SK-N-SH (cell line): ENCODE measurements at regions not wholly inside any gene's neighbourhood (a gene's known extent, or its start where the extent isn't known, plus 50 kb on each side); places are given as distances from the start of the nearest gene placed in this dataset.

Experiments used
- CTCF ChIA-PET: fragments of 300-600, 350-600 bp; formaldehyde crosslinking; extraction: SDS; loops from one replicate; lab custom pipeline; 2021; lab: Yijun Ruan, JAX
- POLR2A ChIA-PET: fragments of 350-600 bp; sonication (Branson Sonifier 250); formaldehyde crosslinking; extraction: SDS; loops from one replicate; lab custom pipeline; 2020; ENCODE audit warnings: antibody characterized with exemption, inconsistent platforms; lab: Yijun Ruan, JAX
- DNase-seq: peaks from one replicate; pipeline ENCODE4 v3.0.0; 2012
- H2AFZ ChIP-seq: fragments of 200-600 bp; sonication (generic); 2 replicates; pipeline ENCODE4 v1.8.1; 2016; ENCODE audit warnings: antibody characterized with exemption, mild to moderate bottlenecking, low read depth
- H3F3A ChIP-seq: fragments of 200-600 bp; sonication (generic); replicated peaks from 2 replicates; pipeline ENCODE3; 2016; ENCODE audit warnings: antibody characterized with exemption, mild to moderate bottlenecking; ENCODE audit not compliant: insufficient read depth
- H3K27ac ChIP-seq, 2 experiments: fragments of 200-500 bp in 1 of 2; fragments of 200-600 bp in 1 of 2; sonication (Bioruptor generic) in 1 of 2; sonication (generic), shearing (Covaris generic) in 1 of 2; 2 replicates each; pipeline versions ENCODE4 v1.5.1 to v1.6.1; 2014 to 2016; ENCODE audit warnings: low read depth in 2 of 2, inconsistent platforms in 1 of 2, low read length in 1 of 2, mild to moderate bottlenecking in 1 of 2, mixed read lengths in 1 of 2
- H3K27me3 ChIP-seq: fragments of 200-600 bp; sonication (generic), shearing (Covaris generic); 2 replicates; pipeline ENCODE4 v1.6.1; 2016; ENCODE audit warnings: mixed run types; ENCODE audit not compliant: insufficient read depth
- H3K36me3 ChIP-seq, 2 experiments: fragments of 200-500 bp in 1 of 2; fragments of 200-600 bp in 1 of 2; sonication (Bioruptor generic) in 1 of 2; sonication (generic) in 1 of 2; replicated peaks in 1 of 2; 2 replicates each; pipeline versions ENCODE3 to v1.5.1; 2014 to 2016; ENCODE audit warnings: low read length in 1 of 2, mild to moderate bottlenecking in 1 of 2; ENCODE audit not compliant: insufficient read depth in 2 of 2, control insufficient read depth in 1 of 2
- H3K4me1 ChIP-seq, 2 experiments: fragments of 200-500 bp in 1 of 2; fragments of 200-600 bp in 1 of 2; sonication (Bioruptor generic) in 1 of 2; sonication (generic), shearing (Covaris generic) in 1 of 2; 2 replicates each; pipeline versions ENCODE4 v1.5.1 to v1.6.1; 2014 to 2016; ENCODE audit warnings: low read depth in 1 of 2, low read length in 1 of 2, mixed run types in 1 of 2; ENCODE audit not compliant: insufficient read depth in 2 of 2, control insufficient read depth in 1 of 2
- H3K4me2 ChIP-seq: fragments of 200-600 bp; sonication (generic), shearing (Covaris generic); 2 replicates; pipeline ENCODE4 v1.6.1; 2017; ENCODE audit warnings: mixed run types
- H3K4me3 ChIP-seq, 2 experiments: fragments of 200-500 bp in 1 of 2; fragments of 200-600 bp in 1 of 2; sonication (Bioruptor generic) in 1 of 2; sonication (generic), shearing (Covaris generic) in 1 of 2; 2 replicates each; pipeline versions ENCODE4 v1.5.1 to v1.8.1; 2014 to 2016; ENCODE audit warnings: low read depth in 2 of 2, inconsistent platforms in 1 of 2, low read length in 1 of 2, mild to moderate bottlenecking in 1 of 2, mixed read lengths in 1 of 2, moderate library complexity in 1 of 2
- H3K79me2 ChIP-seq: fragments of 200-600 bp; sonication (generic); 2 replicates; pipeline ENCODE4 v1.8.1; 2017; ENCODE audit warnings: mild to moderate bottlenecking; ENCODE audit not compliant: insufficient read depth
- H3K9ac ChIP-seq: fragments of 200-600 bp; sonication (generic); 2 replicates; pipeline ENCODE4 v1.6.1; 2017; ENCODE audit warnings: mixed run types
- H3K9me2 ChIP-seq: fragments of 200-600 bp; sonication (generic); 2 replicates; pipeline ENCODE4 v1.6.1; 2017; ENCODE audit warnings: mixed run types
- H3K9me3 ChIP-seq: fragments of 200-600 bp; sonication (generic); 2 replicates; pipeline ENCODE4 v1.6.1; 2017; ENCODE audit warnings: mixed run types, mild to moderate bottlenecking, moderate library complexity
- H4K20me1 ChIP-seq: fragments of 200-600 bp; sonication (generic); 2 replicates; pipeline ENCODE4 v1.6.1; 2017; ENCODE audit warnings: mild to moderate bottlenecking, mixed run types; ENCODE audit not compliant: insufficient read depth
- CHD2 ChIP-seq: fragments of 150-350 bp; IDR thresholded peaks from 2 replicates; pipeline ENCODE4 v1.6.1; 2018; ENCODE audit warnings: low read length; ENCODE audit not compliant: partially characterized antibody
- EZH2phosphoT487 ChIP-seq: fragments of 200-600 bp; sonication (generic); IDR thresholded peaks from 2 replicates; pipeline ENCODE4 v1.6.1; 2017; ENCODE audit warnings: low read depth, mixed run types, mild to moderate bottlenecking, antibody characterized with exemption, moderate library complexity, borderline replicate concordance
- FOXM1 ChIP-seq: IDR thresholded peaks from 2 replicates; pipeline ENCODE4 v1.4.0; 2012; ENCODE audit warnings: low read depth, mild to moderate bottlenecking
- IRF3 ChIP-seq: fragments of 150-350 bp; IDR thresholded peaks from 2 replicates; pipeline ENCODE4 v1.6.1; 2016; ENCODE audit warnings: mild to moderate bottlenecking, low read depth, low read length
- MAX ChIP-seq: IDR thresholded peaks from 2 replicates; pipeline ENCODE4 v1.4.0; 2012; ENCODE audit warnings: low read depth
- MEF2A ChIP-seq: IDR thresholded peaks from 2 replicates; pipeline ENCODE4 v1.4.0; 2012; ENCODE audit warnings: low read depth, borderline replicate concordance
- MXI1 ChIP-seq: IDR thresholded peaks from 2 replicates; pipeline ENCODE4 v1.6.1; 2012; ENCODE audit warnings: mild to moderate bottlenecking, low read depth, low read length, improper control_type of control experiment
- PBX3 ChIP-seq: IDR thresholded peaks from 2 replicates; pipeline ENCODE4; 2012
- RAD21 ChIP-seq: IDR thresholded peaks from 2 replicates; pipeline ENCODE4 v1.6.1; 2012; ENCODE audit warnings: mild to moderate bottlenecking, low read length
- REST ChIP-seq: IDR thresholded peaks from 2 replicates; pipeline ENCODE4 v1.6.1; 2012; ENCODE audit warnings: mild to moderate bottlenecking, low read depth, low read length, moderate library complexity
- SIN3A ChIP-seq: IDR thresholded peaks from 2 replicates; pipeline ENCODE4 v1.6.1; 2012; ENCODE audit warnings: low read depth, mild to moderate bottlenecking, low read length, moderate library complexity, borderline replicate concordance
- TAF1 ChIP-seq: IDR thresholded peaks from 2 replicates; pipeline ENCODE4 v1.6.1; 2012; ENCODE audit warnings: low read depth, mild to moderate bottlenecking, low read length, moderate library complexity, borderline replicate concordance
- TCF12 ChIP-seq: IDR thresholded peaks from 2 replicates; pipeline ENCODE4 v1.4.0; 2012
- USF2 ChIP-seq: fragments of 150-350 bp; IDR thresholded peaks from 2 replicates; pipeline ENCODE4 v1.6.1; 2017; ENCODE audit warnings: antibody characterized with exemption, low read length, low read depth, borderline replicate concordance
- ZBTB33 ChIP-seq: IDR thresholded peaks from 2 replicates; pipeline ENCODE4 v1.4.0; 2012; ENCODE audit warnings: low read depth, borderline replicate concordance

GRCh38 chr11:38130514-38130913 is 1532.5 kb upstream of the RAG2 start:
- Histone ChIP-seq H3K4me2 (no peak overlapping the region), H3K36me3 (no peaks in the 10 kb centered on the region), H3K27me3 (no peaks in the 10 kb centered on the region), H2AFZ (no peak overlapping the region), H3K27ac (no peak overlapping the region), H3K9ac (no peak overlapping the region), H3K9me2 (no peaks in the 10 kb centered on the region), H3K4me3 (no peak overlapping the region), H3K79me2 (no peaks in the 10 kb centered on the region), H3K4me1 (no peaks in the 10 kb centered on the region), H3K9me3 (no peaks in the 10 kb centered on the region), H4K20me1 (no peaks in the 10 kb centered on the region), H3F3A (no peaks in the 10 kb centered on the region)
- CTCF ChIA-PET: interaction anchor here (0.8 kb wide), 1 partner anchor 14 kb away, joined by 3 read pairs; no protein-coding TSS in a partner anchor
- POLR2A ChIA-PET: no interaction called here
- no peak for TF ChIP-seq FOXM1
- TF ChIP-seq REST: no peak
- TF ChIP-seq CHD2: no peak
- TF ChIP-seq PBX3: no peak
- no peak for TF ChIP-seq IRF3
- no peak for TF ChIP-seq RAD21
- TF ChIP-seq ZBTB33: no peak
- no peak for TF ChIP-seq USF2
- TF ChIP-seq MAX: no peak
- TF ChIP-seq SIN3A: no peak
- no peak for TF ChIP-seq TAF1
- TF ChIP-seq MXI1: no peak
- TF ChIP-seq TCF12: no peak
- TF ChIP-seq EZH2phosphoT487: no peak
- TF ChIP-seq MEF2A: no peak
- no peak for DNase-seq
